Naive B cell (primary cell): ENCODE measurements at regions not wholly inside any gene's neighbourhood (a gene's known extent, or its start where the extent isn't known, plus 50 kb on each side); places are given as distances from the start of the nearest gene placed in this dataset.

Source experiments
- ATAC-seq, 2 donors: fragments of 150-1000 bp; cut with Tn5 transposase; 2 replicates each; pipeline ENCODE4 v1.10.0; 2021; ENCODE audit warnings: low read depth in 2 of 2, mild to moderate bottlenecking in 2 of 2, moderate library complexity in 2 of 2
- DNase-seq: peaks from one replicate; pipeline ENCODE4 v3.0.0; 2022
- H3K27ac Mint-ChIP-seq, 6 donors: one replicate each; pipeline ENCODE4 v1.8.0; 2020 to 2022; ENCODE audit warnings: mild to moderate bottlenecking in 6 of 6, mixed read lengths in 6 of 6, moderate library complexity in 5 of 6, inconsistent platforms in 2 of 6
- H3K27me3 Mint-ChIP-seq, 3 donors: one replicate each; pipeline ENCODE4 v1.8.0; 2021 to 2022; ENCODE audit warnings: mixed read lengths in 3 of 3, mild to moderate bottlenecking in 1 of 3
- H3K36me3 Mint-ChIP-seq, 2 donors: one replicate each; pipeline ENCODE4 v1.8.0; 2020 to 2022; ENCODE audit warnings: mixed read lengths in 2 of 2, inconsistent platforms in 1 of 2, mild to moderate bottlenecking in 1 of 2
- H3K4me1 Mint-ChIP-seq, 3 donors: one replicate each; pipeline ENCODE4 v1.8.0; 2020 to 2022; ENCODE audit warnings: mixed read lengths in 3 of 3, inconsistent platforms in 1 of 3, mild to moderate bottlenecking in 1 of 3, moderate library complexity in 1 of 3
- H3K4me3 Mint-ChIP-seq, 8 donors: one replicate each; pipeline ENCODE4 v1.8.0; 2020 to 2022; ENCODE audit warnings: mild to moderate bottlenecking in 8 of 8, mixed read lengths in 8 of 8, moderate library complexity in 8 of 8, inconsistent platforms in 2 of 8
- H3K9me3 Mint-ChIP-seq, 7 donors: one replicate each; pipeline ENCODE4 v1.8.0; 2020 to 2022; ENCODE audit warnings: mixed read lengths in 7 of 7, mild to moderate bottlenecking in 5 of 7, inconsistent platforms in 2 of 7, moderate library complexity in 1 of 7

GRCh38 chr14:65949711-65950516, 536.3 kb upstream of the CCDC196 start:
- no peak overlapping the region for H3K27ac Mint-ChIP-seq
- H3K36me3 Mint-ChIP-seq = no peaks in the 10 kb centered on the region
- H3K27me3 Mint-ChIP-seq = peaks cover 15 to 66% (median 24%) of the 10 kb centered on the region in 3 donors
- no peaks in the 10 kb centered on the region for H3K4me1 Mint-ChIP-seq
- ATAC-seq = no peak
- H3K9me3 Mint-ChIP-seq = no peaks in the 10 kb centered on the region
- DNase-seq = no peak
- no peak overlapping the region for H3K4me3 Mint-ChIP-seq

GRCh38 chr14:65954942-65955341, 531.2 kb upstream of the CCDC196 start:
- ATAC-seq (no peak), DNase-seq (no peak)
- Mint-ChIP-seq H3K36me3 (no peaks in the 10 kb centered on the region), H3K9me3 (no peaks in the 10 kb centered on the region), H3K4me1 (no peaks in the 10 kb centered on the region), H3K27ac (peak overlapping the region in 1 of 6 donors; percentile 24), H3K4me3 (no peak overlapping the region), H3K27me3 (peaks cover 0 to 24% (median 10%) of the 10 kb centered on the region in 3 donors)

- DNase-seq = no peak
- peaks cover 10 to 25% (median 13%) of the 10 kb centered on the region in 3 donors for H3K27me3 Mint-ChIP-seq
- no peaks in the 10 kb centered on the region for H3K36me3 Mint-ChIP-seq
- H3K4me1 Mint-ChIP-seq = peaks cover 0 to 4% (median 0%) of the 10 kb centered on the region in 3 donors
- no peaks in the 10 kb centered on the region for H3K9me3 Mint-ChIP-seq
- H3K4me3 Mint-ChIP-seq = no peak overlapping the region
- no peak for ATAC-seq
- H3K27ac Mint-ChIP-seq = no peak overlapping the region
Measured at GRCh38 chr14:65957631-65958205, 528.5 kb upstream of the CCDC196 start.

- H3K36me3 Mint-ChIP-seq = no peaks in the 10 kb centered on the region
- no peaks in the 10 kb centered on the region for H3K9me3 Mint-ChIP-seq
- DNase-seq (peak; percentile 21), ATAC-seq (peak in 1 of 2 donors; percentile 50)
- H3K4me3 Mint-ChIP-seq = no peak overlapping the region
- peaks cover 9 to 27% (median 19%) of the 10 kb centered on the region in 3 donors for H3K27me3 Mint-ChIP-seq
- peaks cover 0 to 4% (median 0%) of the 10 kb centered on the region in 3 donors for H3K4me1 Mint-ChIP-seq
- peak overlapping the region in 2 of 6 donors; percentile 33 to 83 for H3K27ac Mint-ChIP-seq
Measured at GRCh38 chr14:65958664-65959562, 527.3 kb upstream of the CCDC196 start.

- Mint-ChIP-seq H3K4me1 (peaks cover 0 to 4% (median 0%) of the 10 kb centered on the region in 3 donors), H3K4me3 (no peak overlapping the region), H3K36me3 (no peaks in the 10 kb centered on the region), H3K27me3 (peaks cover 9 to 33% (median 19%) of the 10 kb centered on the region in 3 donors), H3K9me3 (no peaks in the 10 kb centered on the region), H3K27ac (peak overlapping the region in 1 of 6 donors; percentile 83)
- ATAC-seq (no peak), DNase-seq (no peak)
Measured at GRCh38 chr14:65959563-65960024, 526.6 kb upstream of the CCDC196 start.

GRCh38 chr14:65961004-65961403, 525.2 kb upstream of the CCDC196 start:
- Mint-ChIP-seq H3K27me3 (peaks cover 22 to 39% (median 26%) of the 10 kb centered on the region in 3 donors), H3K36me3 (no peaks in the 10 kb centered on the region), H3K27ac (no peak overlapping the region), H3K4me3 (no peak overlapping the region), H3K9me3 (no peaks in the 10 kb centered on the region), H3K4me1 (peaks cover 0 to 4% (median 0%) of the 10 kb centered on the region in 3 donors)
- DNase-seq = peak; percentile 20
- ATAC-seq = peak; percentile 55 to 67

GRCh38 chr14:65962952-65963351, 523.2 kb upstream of the CCDC196 start:
- Mint-ChIP-seq H3K36me3 (no peaks in the 10 kb centered on the region), H3K27ac (no peak overlapping the region), H3K4me3 (no peak overlapping the region), H3K9me3 (no peaks in the 10 kb centered on the region), H3K4me1 (peaks cover 0 to 4% (median 0%) of the 10 kb centered on the region in 3 donors), H3K27me3 (peaks cover 30 to 50% (median 37%) of the 10 kb centered on the region in 3 donors)
- DNase-seq (no peak), ATAC-seq (no peak)

- Mint-ChIP-seq H3K9me3 (no peaks in the 10 kb centered on the region), H3K4me1 (peaks cover 0 to 4% (median 0%) of the 10 kb centered on the region in 3 donors), H3K36me3 (no peaks in the 10 kb centered on the region), H3K27ac (no peak overlapping the region), H3K27me3 (peaks cover 30 to 56% (median 44%) of the 10 kb centered on the region in 3 donors), H3K4me3 (no peak overlapping the region)
- DNase-seq = no peak
- no peak for ATAC-seq
Measured at GRCh38 chr14:65964366-65964765, 521.8 kb upstream of the CCDC196 start.

GRCh38 chr14:65966188-65966587, 520.0 kb upstream of the CCDC196 start:
- H3K36me3 Mint-ChIP-seq = no peaks in the 10 kb centered on the region
- H3K27me3 Mint-ChIP-seq = peaks cover 25 to 52% (median 44%) of the 10 kb centered on the region in 3 donors
- no peak overlapping the region for H3K27ac Mint-ChIP-seq
- ATAC-seq (no peak), DNase-seq (no peak)
- no peaks in the 10 kb centered on the region for H3K4me1 Mint-ChIP-seq
- no peak overlapping the region for H3K4me3 Mint-ChIP-seq
- H3K9me3 Mint-ChIP-seq = no peaks in the 10 kb centered on the region

- Mint-ChIP-seq H3K4me3 (no peak overlapping the region), H3K36me3 (no peaks in the 10 kb centered on the region), H3K9me3 (no peaks in the 10 kb centered on the region), H3K4me1 (no peaks in the 10 kb centered on the region), H3K27me3 (peaks cover 3 to 29% (median 11%) of the 10 kb centered on the region in 3 donors), H3K27ac (no peak overlapping the region)
- no peak for ATAC-seq
- DNase-seq = no peak
Measured at GRCh38 chr14:65972346-65972870, 513.8 kb upstream of the CCDC196 start.

- H3K27ac Mint-ChIP-seq = no peak overlapping the region
- H3K4me3 Mint-ChIP-seq = no peak overlapping the region
- no peak for DNase-seq
- H3K4me1 Mint-ChIP-seq = no peaks in the 10 kb centered on the region
- no peaks in the 10 kb centered on the region for H3K36me3 Mint-ChIP-seq
- peaks cover 3 to 29% (median 11%) of the 10 kb centered on the region in 3 donors for H3K27me3 Mint-ChIP-seq
- no peaks in the 10 kb centered on the region for H3K9me3 Mint-ChIP-seq
- ATAC-seq = no peak
Measured at GRCh38 chr14:65972891-65973290, 513.3 kb upstream of the CCDC196 start.

GRCh38 chr14:65975865-65976264, 510.3 kb upstream of the CCDC196 start:
- no peaks in the 10 kb centered on the region for H3K4me1 Mint-ChIP-seq
- DNase-seq (no peak), ATAC-seq (no peak)
- H3K27ac Mint-ChIP-seq = no peak overlapping the region
- peak overlapping the region in 1 of 8 donors; percentile 43 for H3K4me3 Mint-ChIP-seq
- peaks cover 3 to 14% (median 5%) of the 10 kb centered on the region in 3 donors for H3K27me3 Mint-ChIP-seq
- H3K9me3 Mint-ChIP-seq = peaks cover 5 to 23% (median 14%) of the 10 kb centered on the region in 7 donors
- H3K36me3 Mint-ChIP-seq = peaks cover 7 to 8% of the 10 kb centered on the region in 2 donors
